NCI-H2029 (cell line): ENCODE measurements at regions not wholly inside any gene's neighbourhood (a gene's known extent, or its start where the extent isn't known, plus 50 kb on each side); places are given as distances from the start of the nearest gene placed in this dataset.

Experiments
- DNase-seq: peaks from one replicate; lab custom pipeline; 2025; lab: John Stamatoyannopoulos, UW

DNA sequence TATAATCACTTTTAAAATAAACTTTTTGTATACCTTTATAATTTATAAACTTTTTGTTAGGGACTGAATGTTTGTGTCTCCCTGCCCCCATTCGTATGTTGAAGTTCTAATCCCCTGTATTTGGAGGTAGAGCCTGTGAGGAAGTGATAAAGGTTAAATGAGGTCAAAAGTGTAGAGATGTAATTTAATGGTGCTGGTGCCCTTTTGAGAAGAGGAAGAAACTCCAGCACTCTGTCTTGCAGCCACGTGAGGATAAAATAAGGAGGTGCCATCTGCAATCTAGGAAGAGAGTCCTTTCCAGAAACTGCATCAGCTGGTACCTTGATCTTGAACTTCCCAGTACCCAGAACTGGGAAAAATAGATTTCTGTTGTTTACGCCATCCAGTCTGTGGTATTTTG, 106.1 kb upstream of the RGMA start:
- no peak for DNase-seq

DNA sequence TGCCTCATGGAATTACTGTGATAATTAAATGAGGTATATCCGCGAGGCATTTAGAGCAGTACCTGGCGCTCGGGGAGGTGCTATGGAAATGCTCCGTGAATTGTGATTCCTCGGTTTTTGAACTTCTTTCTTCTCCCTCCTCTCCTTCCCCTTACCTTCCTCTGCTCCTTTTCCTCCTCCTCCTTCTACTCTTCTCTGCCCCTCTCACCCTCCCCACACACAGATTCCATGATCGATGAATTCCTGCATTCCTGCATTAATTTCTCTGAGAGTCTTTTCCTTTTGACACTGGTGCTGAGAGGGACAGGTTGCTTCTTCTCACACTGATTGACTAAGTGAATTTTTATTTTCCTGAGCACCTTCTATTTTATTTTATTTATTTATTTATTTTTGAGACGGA, 101.2 kb upstream of the RGMA start:
- DNase-seq = no peak

GRCh38 chr15:93189561-93189960, 100.5 kb upstream of the RGMA start:
- DNase-seq = no peak

GRCh38 chr15:93188236-93188635, 99.2 kb upstream of the RGMA start:
- DNase-seq = no peak

DNA sequence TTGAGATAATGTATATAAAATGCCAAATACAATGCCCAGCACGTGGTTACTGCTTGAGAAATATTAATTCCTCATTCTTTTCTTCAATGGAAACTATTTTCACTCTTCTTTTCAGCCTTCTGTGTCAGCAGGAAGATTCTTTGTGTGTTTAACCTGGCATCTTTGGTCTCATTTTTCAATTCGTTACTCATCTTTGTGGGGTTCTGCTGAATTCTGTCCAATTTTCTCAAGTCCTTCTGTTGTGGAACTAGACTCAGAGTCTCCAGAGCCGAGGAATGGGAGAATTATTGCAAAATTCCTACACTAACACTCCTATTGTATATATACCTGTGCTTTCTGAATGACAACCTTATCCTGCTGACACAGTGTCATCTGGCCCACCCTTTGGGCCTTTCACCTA, 96.8 kb upstream of the RGMA start:
- no peak for DNase-seq

DNA sequence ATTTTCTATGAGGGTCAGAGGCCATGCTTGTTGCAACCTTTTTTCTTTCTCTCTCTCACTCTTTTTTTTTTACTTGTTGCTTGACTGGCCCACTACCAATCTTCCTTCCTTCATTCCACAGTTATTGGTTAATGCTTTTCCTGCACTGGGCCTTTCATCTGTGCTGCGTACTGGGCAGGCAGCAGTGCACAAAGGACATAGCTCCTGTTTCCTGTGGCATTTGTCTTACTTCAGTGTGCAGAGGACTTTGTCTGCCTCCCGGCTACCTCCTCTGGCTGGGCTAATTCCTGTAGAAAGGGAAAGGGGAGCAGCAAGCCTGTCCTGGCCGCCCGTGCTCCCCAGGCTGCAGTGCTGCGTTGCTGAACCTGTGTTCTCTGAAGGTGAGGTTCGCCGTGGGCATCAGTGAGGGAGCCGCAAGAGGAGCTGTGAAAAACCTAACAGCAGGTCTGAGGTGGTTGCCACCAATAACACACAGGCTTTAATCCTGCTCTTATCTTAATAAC, 93.7 kb upstream of the RGMA start:
- no peak for DNase-seq

DNA sequence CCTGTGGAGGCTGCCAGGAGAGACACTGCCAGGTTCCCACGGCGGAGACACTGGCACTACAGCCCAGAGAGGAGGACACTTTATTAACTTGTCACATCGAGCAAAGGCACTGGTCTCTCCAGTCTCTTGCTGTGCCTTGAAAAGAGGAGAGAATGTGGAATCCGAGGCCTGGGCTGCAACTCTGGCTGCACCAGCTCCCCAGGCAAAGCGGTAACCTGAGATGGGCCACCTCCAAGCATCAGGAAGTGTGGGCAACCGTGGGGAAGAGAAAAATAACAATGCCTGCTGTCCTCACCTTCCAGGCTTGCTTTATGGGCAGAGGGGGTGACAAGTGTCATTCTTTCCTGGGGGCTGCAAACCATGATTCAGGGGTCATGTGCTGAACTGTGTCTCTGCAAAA, 91.6 kb upstream of the RGMA start:
- no peak for DNase-seq

GRCh38 chr15:93180128-93180527, 91.1 kb upstream of the RGMA start:
- DNase-seq = no peak

GRCh38 chr15:93179700-93180102, 90.7 kb upstream of the RGMA start:
- no peak for DNase-seq

GRCh38 chr15:93179072-93179471, 90.1 kb upstream of the RGMA start:
- DNase-seq = no peak

DNA sequence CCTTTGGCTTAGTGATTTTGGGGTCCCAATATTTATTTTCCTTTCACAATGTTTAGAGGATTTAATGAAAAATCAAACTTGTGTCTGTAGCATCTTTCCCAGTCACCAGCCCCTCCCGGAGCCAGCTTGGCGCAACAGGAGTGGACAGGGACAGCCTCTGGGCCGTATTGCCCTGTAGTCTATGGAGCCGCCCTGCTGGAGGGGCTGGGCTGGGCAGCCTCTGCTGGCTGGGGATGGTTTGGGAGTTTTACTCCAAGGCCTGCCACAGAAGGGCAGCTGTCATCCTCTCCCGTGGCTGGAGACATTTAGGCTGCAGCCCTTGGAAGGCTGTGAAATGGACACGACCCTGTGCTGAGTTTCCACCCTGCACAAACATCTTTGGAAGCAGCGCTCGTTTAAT, 89.4 kb upstream of the RGMA start:
- no peak for DNase-seq

GRCh38 chr15:93176065-93176464, 87.1 kb upstream of the RGMA start:
- DNase-seq = no peak

- DNase-seq = no peak
Measured at GRCh38 chr15:93174836-93175235, 85.8 kb upstream of the RGMA start.

- no peak for DNase-seq
Measured at GRCh38 chr15:93173369-93173768, 84.4 kb upstream of the RGMA start.

DNA sequence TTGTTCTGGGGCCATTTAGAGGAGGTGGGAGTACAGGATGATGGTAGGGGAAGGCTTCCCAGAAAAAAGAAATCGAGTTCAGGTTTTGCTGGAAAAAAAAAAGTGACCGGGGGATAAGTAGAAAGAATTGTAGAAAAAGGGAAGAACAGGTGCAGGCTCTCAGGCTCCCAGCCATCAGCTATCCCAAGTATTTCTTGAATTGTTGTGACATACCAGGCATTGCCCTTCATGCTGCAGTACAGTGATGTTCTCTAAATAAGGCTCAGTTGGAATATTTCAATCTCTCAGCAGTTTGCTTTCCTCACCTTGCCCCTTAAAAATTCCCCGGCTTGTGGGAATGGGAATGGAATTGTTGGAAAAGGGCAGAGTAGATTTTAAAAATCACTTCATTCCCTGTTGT, 82.5 kb upstream of the RGMA start:
- no peak for DNase-seq

DNA sequence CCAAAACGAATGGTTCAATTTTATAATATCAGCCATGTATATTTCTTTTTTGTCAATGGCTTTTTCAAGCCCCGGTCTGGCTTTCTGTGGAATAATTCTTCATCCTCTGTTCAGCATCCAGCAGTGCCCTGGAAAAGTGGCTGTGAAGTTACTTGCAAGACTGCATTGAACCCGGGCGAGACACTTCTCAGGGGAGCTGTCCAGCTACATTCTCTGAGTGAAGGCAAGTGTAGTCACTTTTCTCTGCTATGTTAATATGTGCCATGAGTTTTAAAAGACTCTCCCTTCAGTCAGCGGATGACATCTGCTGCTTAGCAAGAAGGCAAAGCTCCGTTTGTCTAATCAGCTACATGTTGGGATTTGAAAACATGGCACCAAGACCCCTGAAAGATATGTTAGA, 81.3 kb upstream of the RGMA start:
- no peak for DNase-seq

GRCh38 chr15:93168910-93169309, 79.9 kb upstream of the RGMA start:
- no peak for DNase-seq

DNA sequence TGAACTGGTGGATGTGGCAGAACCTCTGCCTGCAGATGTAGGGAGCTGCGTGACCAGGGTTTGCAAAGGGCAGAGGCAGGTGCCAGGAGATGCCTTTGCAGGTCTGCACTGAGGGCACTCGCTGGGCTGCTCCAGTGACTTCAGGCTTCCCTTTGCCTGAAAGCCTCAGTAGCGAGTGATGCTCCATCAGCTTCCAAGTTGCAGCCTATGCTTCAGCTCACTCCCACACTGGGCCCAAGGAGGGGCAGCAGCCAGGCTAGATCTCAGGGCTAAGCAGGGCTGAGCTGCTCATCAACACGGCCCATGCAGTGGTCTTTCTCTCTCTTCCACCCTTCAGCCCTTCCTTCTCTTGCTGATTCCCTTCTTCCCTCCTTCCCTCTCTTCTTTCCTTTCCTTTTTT, 78.3 kb upstream of the RGMA start:
- DNase-seq = no peak

DNA sequence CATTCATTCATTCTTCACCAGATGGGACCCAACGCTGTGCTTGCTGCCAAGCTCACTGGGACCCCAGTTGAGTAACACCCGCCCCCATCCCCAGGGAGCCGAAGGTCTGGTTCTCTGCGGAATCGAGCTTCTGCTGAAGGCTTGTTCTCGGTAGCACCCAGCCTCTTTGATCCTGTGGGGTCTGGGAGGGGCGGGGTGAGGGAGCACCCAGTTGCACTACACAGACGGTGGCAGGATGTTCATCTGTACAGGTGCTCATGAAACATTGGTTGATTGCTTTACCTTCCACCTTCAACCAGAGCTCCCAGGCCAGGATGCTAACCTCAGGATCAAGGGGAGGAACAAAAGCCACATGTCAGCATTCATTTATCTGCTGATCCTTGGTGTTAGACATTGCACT, 77.7 kb upstream of the RGMA start:
- no peak for DNase-seq

- DNase-seq = no peak
Measured at GRCh38 chr15:93165734-93166470, 76.9 kb upstream of the RGMA start.

GRCh38 chr15:93164409-93164808, 75.4 kb upstream of the RGMA start:
- DNase-seq = no peak

DNA sequence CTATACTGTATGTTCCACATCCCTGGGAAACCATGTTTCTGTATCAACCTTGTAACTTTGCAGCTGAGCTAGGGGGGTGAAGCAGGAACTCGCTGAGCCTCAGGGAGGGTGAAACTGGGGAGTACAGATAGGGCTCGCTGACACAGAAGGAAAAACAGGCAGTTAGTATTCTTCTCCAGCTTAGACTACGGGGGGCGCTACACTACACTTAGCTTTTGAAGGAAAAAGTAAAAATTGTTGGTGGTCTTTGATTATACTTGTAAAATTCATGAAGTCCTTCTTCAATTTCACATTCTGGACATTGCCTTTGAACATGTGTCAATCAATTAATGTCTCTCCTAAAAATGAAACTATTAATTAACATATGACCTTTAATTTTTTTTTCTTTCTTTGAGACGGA, 73.5 kb upstream of the RGMA start:
- DNase-seq = no peak

- no peak for DNase-seq
Measured at GRCh38 chr15:93159930-93160329, 70.9 kb upstream of the RGMA start.
